HG02981 (cell line): ENCODE measurements at regions not wholly inside any gene's neighbourhood (a gene's known extent, or its start where the extent isn't known, plus 50 kb on each side); places are given as distances from the start of the nearest gene placed in this dataset.

ENCODE experiments used
- ATAC-seq: cut with Tn5 transposase; IDR thresholded peaks from one replicate; pipeline ENCODE4 v1.9.1; 2021; ENCODE audit warnings: mild to moderate bottlenecking, moderate library complexity; ENCODE audit not compliant: unreplicated experiment

DNA sequence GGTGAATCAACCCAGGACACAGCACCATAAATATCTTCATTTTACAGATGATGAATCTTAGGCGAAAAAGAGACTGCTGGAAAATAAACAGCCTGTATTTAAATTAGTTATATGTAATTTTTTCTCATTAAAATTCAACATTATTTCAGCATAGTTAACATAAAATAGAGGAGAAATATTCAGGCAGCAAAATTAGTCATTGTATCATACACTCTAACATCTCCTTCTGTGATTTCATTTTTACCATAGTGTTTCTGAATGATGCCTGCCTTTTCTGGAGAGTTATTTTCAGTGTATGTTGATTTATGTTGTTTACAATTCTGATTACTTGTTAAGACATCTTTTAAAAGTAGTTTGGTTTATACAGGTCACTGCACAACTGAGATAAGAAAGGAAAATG lies 82.3 kb upstream of the KCNIP4 start:
- ATAC-seq = no peak

DNA sequence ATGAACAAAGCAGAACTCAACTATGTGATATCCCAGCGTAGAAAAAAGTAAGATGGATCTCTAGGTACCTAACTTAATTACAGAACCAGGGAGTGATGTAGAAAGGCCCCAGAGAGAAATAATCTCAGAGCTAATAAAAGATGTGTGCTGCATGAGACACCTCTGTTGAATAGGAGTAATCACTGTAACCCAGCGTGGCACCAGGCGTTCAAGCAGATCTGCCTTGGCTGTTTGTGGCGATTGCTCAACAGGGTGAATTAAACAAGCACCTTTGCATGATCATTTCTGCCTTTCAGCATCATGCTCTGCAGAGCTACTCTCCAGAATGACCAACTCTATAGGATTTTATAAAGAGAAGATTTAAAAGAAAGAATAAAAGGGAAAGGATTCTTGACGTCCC lies 81.7 kb upstream of the KCNIP4 start:
- ATAC-seq = no peak

DNA sequence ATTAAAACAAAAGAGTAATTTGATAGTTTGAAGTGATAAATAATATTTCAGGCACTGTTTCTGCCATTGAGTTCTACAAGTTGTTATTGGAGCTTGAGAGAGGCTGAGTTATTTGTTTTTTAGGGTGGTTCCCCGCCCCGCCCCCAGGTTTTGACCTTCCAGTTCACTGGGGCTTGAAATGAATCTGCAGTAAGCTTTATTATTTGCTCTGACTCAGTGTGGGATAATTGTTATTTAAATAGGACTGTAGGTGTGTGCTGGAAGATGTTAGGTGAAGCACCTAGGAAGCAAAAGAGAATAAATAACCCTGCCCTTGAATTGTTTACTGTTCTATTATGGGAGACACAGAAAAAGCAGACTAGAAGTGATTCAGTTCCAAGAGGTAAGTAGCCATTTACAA lies 81.2 kb upstream of the KCNIP4 start:
- no peak for ATAC-seq

DNA sequence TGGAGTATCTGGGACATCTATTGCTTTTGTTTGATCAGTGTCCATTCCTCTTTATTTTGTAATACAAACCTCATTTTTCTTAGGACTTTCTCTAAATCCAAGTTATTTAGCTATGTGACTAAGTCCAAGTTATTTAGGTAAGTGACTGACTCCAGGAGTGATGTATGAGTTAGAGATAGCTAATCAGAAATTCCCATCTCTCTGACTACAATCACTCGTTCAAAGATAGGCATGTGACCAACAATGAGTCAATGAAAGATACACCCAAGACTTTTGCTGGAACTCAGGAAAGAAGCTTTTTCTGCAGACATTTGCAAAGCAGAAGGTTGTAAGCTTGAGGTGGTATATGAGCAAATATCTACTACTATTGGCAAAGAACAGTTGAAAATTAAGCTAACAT lies 72.5 kb upstream of the KCNIP4 start:
- ATAC-seq = no peak

DNA sequence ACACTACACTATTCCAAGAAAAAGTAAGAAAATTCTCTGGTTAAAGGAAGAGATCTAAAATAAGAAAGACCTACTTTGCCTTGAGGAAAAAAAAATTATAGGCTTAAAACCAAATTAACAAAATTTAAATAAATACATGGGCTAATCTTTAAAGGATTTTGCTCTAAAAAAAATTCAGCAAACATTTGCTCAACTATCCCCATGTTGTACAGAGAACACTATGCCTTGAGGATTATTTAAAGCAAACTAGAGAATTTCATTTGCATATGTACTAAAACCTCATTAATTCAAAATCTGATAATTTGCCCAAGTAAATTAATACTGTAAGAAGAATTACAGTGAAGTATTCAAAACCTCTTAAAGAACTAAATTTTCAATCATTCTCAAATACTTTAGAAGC lies 71.6 kb upstream of the KCNIP4 start:
- ATAC-seq = no peak

DNA sequence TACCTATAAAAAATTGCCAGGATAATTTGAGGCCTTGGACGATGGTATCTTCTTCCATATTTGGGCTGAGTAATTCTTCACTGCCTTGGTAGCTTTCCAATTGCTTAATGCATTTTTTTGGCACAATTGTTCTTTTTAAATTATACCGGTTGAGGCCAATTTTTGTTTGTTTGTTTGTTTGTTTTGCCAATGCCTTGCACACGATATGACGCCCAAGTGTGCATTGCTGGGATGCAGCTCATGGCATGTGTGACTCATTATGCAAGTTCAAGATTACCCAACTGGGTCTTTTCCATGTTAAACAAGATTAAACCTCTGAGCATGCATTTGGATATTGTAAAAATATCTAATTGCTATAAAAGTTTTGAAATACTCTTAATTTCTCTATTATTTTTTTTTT lies 71.1 kb upstream of the KCNIP4 start:
- no peak for ATAC-seq

DNA sequence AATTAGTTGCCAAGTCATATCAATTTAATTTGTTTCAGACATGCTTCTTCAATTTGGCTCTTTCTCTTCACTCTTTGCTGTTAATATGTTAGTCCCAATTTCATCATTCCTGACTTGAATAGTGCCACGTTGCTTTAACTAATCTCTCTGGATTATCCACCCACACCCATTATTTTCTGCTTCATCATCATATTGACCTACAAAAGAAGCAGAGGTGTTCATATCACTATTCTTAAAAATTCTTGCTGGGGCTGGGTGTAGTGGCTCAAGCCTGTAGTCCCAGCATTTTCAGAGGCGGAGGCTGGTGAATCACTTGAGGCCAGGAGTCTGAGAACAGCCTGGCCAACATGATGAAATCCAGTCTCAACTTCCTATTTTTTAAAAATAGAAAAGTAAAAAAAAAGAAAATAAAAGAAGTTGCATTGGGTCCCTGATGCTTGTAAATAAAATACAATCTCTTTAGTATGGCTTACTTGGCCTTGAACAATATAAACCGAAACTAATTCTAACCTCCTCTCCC lies 65.7 kb upstream of the KCNIP4 start:
- ATAC-seq = no peak

DNA sequence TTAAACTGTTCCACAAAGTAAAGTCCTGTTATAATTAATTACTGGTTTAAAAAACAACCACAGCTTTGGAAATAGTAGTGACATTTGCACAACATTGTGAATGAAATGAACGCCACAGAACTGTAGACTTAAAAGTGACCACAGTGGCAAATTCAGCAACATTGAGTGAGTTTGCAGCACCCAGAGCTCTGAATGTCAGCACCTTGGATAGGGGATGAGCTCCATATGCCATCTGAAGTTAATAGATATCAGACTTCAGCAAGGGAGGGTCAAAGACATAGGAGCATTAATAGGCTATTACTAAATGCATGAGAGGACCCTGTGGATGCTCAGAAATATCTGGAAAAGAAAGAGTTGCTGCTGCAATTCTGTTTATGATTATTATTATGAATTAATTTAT lies 55.3 kb upstream of the KCNIP4 start:
- ATAC-seq = no peak
